Kidney tubule cell (primary cell): ENCODE measurements at regions not wholly inside any gene's neighbourhood (a gene's known extent, or its start where the extent isn't known, plus 50 kb on each side); places are given as distances from the start of the nearest gene placed in this dataset.

ENCODE experiments used
- DNase-seq: peaks from one replicate; pipeline ENCODE4 v3.0.0-alpha.2; 2018; ENCODE audit warnings: low spot score

DNA sequence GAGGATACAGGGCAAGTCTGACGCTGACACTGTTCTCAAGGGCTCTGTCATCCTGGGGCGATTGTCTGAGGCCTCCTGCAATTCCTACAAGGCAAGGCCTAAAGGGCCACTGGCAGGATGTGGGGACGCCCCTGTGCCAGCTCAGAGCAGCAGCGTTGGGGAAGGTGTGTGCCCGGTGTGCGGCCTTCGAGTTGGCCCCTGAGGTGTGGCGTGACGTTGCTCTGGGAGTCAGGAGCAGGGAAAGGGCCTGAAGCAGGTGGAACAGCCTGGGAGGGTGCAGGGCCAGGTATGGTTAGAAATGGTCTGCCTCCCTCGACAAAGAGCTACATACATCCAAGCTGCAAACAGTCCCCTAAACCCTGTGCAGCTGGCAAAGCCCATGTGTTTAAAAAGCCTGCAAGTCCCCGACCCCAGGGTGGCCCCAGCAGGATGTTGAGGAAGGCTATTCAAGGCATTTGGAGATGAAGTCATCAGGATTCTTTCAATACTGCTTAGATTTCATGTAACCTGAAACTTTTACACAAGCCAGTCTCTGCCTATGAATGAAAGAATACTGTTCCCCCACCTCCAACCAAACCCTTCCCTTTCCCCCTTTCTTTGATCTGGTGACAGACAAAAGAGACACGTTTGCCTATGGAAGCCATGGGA lies 142.5 kb upstream of the TNS3 start:
- DNase-seq = peak; percentile 76

GRCh38 chr7:47722126-47722525 lies 140.2 kb upstream of the TNS3 start:
- no peak for DNase-seq

- no peak for DNase-seq
These were observed 139.8 kb upstream of the TNS3 start for GRCh38 chr7:47721670-47722069.

DNA sequence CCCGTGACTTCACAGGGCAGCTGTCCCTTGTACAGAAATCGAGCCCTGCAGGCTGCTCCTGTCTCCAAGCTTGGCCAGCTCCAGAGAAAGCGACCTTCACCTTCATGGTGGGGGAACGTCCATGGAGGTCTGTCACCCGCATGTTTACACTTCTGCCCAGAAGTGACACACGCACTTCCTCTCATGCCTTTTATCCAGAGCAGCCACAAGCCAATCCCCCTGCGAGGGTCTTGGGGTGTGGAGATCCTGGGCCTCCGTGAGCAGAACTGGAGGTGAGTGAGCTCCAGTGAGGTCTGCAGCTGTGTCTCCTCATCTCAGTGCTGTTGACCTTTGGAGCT lies 139.0 kb upstream of the TNS3 start:
- no peak for DNase-seq

DNA sequence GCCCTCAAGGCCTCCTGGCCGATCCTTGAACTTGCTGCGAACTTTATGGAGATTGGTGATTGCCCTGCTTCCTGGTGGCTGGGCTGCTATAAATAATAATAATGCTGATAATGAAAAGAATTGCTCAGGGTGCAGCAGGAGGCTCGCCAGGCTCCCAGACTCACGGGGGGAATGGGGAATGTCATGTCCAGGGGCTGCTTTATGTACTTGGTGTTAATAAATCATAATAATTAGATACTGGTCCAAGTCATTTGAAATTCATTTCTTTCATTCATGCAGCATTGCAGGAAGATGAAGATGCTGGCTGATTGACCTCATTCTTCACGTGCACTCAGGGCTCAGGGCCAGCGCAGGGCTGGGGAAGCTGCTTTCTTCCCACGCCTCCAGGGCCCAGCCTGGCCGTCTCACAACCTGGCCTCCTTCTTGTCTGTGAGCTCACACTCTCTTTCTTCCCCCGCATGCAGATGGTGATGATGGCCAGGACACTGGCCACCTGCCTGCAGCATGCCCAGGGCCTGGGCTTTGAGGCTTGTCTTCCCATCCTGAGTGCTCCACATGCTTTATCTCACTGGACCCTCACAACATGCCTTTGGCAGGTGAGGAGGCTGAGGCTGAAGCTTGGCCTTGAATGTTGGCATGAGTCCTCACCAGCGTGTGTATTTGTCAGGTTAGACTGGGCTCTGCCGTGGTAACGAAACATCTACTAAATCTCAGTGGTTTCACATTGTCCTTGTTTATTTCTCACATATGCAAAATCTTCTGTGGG lies 138.4 kb upstream of the TNS3 start:
- no peak for DNase-seq

DNA sequence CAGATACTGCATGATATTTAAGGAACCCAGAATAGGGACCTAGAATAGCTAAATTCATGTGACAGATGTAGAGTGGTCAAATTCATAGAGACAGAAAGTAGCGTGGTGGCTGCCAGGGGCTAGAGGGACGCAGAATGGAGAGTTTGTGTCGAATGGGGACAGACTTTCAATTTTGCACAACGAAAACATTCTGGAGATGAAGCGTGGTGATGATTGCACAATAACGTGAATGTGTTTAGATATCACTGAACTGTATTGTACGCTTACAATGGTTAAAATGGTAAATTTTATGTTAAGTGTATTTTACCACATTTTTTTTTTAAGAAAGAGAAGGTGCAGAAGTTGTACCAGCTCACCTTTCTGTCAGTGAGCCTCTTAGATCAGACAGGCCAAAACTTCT lies 137.8 kb upstream of the TNS3 start:
- DNase-seq = no peak

- DNase-seq = no peak
These were observed 133.7 kb upstream of the TNS3 start for GRCh38 chr7:47715631-47716068.

DNA sequence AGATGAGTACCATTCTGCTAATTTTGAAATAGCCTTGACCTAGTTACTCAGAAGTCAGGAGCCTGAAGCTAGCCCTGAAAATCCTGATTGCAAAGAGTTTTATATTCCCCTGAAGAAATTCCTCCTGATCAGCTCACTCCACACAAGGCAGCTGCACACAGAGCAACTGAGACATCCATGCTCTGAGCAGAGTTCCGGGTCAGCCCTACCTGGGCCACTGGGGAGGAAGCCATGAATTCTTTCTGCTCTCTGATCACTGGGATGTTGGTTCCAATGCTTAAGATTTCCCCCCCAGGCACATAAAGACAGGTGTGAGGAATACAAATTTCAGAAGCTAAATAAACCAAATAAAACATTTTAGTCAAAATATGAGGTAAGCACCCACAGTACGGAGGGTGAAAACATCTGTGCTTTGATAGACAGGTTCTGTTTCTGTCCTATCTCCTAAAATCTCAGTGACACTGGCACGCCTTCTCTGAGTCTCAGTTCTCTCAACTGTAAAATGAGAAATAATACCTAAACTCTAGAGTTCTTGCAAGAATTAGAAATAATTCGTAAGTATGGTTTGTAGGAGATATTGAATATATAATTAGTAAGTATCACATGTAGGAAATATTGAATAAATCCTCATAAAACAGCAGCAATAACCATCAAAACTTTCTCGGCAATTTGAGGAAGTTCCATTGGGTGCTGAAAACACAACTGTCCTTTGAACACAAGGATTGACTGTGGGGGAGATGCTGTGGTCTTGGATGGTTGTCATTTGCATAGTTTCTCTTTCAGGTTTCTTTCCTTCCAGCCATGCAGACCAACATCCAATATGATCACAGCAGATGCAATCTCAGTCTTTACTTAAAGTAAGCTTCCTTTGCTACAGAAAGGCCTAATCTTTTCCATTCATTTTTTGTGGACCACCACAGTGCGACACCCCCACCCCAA lies 133.0 kb upstream of the TNS3 start:
- no peak for DNase-seq

DNA sequence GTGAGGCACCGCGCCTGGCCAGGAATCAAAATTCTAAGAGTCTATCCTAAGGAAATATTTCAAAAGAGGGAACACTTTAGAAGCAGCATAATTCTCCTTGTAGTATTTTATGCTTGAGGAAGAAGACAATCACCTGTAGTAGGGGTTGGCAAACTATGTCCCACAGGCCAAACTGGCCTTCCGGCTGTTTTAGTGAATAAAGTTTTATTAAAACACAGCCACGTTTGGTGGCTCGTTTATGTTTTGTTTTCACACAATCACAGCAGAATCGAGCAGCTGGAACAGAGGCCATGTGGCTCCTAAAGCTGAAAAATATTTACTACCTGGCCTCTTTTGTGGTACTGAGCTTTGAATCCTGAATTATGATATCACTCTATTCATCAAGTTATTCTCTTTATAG lies 131.7 kb upstream of the TNS3 start:
- no peak for DNase-seq

- DNase-seq = no peak
These were observed 130.5 kb upstream of the TNS3 start for GRCh38 chr7:47712416-47712815.

DNA sequence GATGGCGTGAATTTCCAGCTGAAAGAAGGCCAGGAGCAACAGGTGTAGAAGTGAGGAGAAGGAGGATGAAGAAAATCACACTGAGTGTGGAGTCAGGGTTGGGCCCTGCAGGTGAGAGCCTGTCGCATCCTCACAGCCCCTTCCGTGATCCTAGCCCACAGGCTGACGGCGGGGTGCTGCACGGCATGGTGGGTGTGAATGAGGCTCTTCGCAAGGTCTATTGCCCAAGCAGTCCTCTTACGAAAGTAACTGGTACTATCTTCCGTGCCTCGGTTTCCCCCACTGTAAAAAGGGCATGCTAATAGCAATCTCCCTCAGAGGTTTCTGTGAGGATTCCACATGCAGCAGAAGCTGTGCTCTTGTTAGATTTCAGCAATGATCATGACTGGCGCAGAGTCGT lies 129.9 kb upstream of the TNS3 start:
- DNase-seq = no peak

GRCh38 chr7:47710201-47710935 lies 128.5 kb upstream of the TNS3 start:
- no peak for DNase-seq

DNA sequence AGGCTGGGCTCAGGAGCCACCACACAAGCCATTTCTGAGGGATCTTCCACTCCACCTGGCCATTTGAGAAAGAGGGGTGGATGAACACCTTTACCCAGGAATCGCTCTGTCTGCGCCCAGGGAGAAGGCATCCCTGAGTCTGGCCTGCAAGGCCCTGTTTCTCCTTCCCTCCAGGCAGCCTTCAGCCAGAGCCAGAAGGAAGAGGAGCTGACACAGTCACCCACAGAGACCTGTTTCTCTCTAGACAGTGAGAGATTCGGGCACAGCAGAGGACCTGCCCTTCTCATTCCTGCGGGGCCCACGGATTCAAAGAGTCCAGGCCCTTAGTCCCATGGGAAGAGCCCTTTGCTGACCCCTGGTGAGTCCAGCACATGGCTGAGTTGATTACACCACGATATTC lies 127.5 kb upstream of the TNS3 start:
- DNase-seq = no peak

DNA sequence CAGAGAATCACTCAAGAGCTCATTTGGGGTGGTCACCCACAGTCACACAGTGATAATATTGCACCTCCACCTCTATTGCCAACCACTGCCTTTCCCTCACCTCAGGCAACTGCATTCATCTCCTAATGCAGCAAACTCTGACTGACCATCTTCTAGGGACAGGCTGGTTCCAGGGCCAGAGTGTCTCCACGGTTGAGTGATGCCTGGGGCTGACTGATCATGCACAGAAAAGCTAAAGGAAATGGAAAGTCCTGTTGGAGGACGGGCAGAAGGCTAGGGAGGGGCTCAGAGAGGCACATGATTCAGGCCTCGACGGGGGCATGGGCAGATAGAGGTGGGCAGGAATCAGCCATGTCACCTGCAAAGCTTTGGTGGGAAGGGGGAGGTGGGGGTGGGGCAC lies 127.1 kb upstream of the TNS3 start:
- peak; percentile 57 for DNase-seq

DNA sequence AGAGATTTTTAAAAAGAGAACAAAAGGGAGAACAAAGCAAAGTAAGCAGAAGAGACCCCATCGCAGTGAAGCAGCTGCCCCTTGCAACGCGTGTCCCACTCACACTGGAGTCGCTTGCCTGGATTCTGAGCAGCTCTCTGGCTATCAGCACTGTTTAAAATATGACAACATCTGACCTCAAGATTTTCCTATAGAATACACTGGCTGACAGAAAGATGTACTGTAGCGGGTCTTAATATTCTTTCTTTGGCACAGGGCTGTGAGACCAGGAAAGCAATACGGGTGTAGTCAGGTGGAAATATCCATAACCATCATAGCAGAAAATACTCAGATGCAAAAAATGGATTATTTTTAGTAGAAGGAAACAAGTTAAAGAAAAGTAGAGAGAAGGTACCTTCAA lies 125.7 kb upstream of the TNS3 start:
- no peak for DNase-seq

GRCh38 chr7:47704936-47705335 lies 123.0 kb upstream of the TNS3 start:
- no peak for DNase-seq

- DNase-seq = no peak
These were observed 120.2 kb upstream of the TNS3 start for GRCh38 chr7:47702080-47702479.

DNA sequence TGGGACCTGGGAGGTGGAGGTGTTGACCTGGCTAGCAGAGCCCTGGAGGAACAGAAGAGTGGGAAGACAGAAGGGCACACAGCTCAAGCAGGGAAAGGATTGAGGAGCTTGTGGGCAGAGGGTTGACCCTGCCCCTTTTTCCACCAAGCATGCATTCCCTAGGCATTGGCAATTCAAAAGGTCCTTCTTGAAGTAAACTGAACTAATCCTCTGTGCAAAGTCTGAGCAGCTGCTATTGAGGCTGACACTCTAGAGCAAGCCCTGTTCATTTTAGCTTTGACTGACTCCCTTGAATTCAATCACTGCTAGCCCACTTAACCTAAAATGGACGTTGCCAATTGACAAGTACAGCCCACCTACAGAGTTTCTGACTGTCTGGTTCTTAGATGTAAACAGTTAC lies 116.5 kb upstream of the TNS3 start:
- DNase-seq = no peak

GRCh38 chr7:47697543-47697942 lies 115.6 kb upstream of the TNS3 start:
- no peak for DNase-seq

DNA sequence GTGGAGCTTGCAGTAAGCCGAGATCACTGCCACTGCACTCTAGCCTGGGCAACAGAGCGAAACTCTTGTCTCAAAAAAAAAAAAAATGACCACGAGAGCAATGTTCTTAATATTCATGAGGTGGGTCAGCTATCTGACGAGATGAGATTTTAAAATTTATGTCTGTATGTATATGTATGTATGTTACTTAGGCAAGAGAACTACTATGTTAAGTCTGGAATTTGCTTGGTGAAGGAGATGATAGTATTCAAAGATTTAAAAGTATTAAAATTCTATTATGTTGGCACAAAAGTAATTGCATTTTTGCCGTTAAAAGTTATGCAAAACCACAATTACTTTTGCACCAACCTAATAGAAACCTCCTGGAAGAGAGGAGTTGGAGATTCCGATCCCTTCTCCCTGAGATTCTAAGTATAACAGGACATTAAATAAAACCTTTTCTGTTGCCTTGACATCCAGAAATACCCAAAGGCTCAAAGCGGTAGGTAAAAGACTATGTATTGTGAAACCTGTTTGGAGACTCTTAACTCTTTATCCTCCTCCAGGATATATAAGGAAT lies 114.3 kb upstream of the TNS3 start:
- DNase-seq = no peak

DNA sequence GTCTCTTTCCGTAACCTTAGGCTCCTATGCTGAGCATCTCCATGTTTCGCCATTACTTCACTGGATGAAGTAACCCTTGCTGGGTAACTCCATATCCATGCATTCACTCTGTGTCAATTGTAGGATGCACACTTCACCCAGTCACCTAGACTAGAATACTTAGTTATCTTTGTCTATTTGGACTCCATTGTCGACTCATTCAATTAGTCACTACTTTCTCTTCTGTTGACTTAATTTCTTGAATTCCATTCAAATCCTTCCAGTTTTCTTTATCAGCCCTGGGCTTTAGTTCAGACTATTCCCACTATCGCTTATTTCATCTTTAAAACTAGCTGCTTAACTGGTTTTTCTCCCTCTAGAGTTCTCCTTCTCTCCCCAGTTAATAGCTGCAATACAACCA lies 111.3 kb upstream of the TNS3 start:
- peak; percentile 74 for DNase-seq

DNA sequence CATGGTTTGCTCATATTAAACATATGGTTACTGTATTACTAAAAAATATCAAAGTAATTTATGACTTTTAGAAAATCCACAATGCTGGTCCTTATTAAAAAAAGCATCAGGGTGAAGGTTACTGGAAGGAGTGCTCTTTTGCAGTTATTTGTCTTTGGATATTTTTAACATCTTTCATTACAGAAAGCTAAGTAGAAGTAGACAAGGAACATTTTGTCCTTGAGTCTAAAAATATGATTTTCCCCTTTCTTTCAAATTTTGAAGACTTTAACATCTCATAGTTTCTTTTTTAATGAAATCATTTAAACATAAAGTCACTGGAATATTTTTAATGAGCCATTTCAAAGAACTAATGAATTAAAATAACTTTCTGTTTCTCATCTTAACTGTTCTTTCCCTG lies 110.1 kb upstream of the TNS3 start:
- DNase-seq = no peak
